ENCODE measurements at regions not wholly inside any gene's neighbourhood (a gene's known extent, or its start where the extent isn't known, plus 50 kb on each side); places are given as distances from the start of the nearest gene placed in this dataset.

GRCh38 chr10:128898133-128898915, 568.7 kb upstream of the MGMT start:
- no peak for DNase-seq (ENCODE audit: low read depth)

GRCh38 chr10:128898916-128899195, 568.2 kb upstream of the MGMT start:
- DNase-seq (ENCODE audit: low read depth) = no peak

- no peak for DNase-seq (ENCODE audit: low read depth)
These were observed 566.6 kb upstream of the MGMT start for GRCh38 chr10:128900456-128900855.

- no peak for DNase-seq (ENCODE audit: low read depth)
These were observed 565.8 kb upstream of the MGMT start for GRCh38 chr10:128901236-128901635.

- DNase-seq (ENCODE audit: low read depth) = no peak
These were observed 564.9 kb upstream of the MGMT start for GRCh38 chr10:128902031-128902710.

- DNase-seq (ENCODE audit: low read depth) = no peak
These were observed 559.7 kb upstream of the MGMT start for GRCh38 chr10:128907155-128907941.

GRCh38 chr10:128908099-128908498, 558.9 kb upstream of the MGMT start:
- DNase-seq (ENCODE audit: low read depth) = no peak

GRCh38 chr10:128908499-128908898, 558.5 kb upstream of the MGMT start:
- no peak for DNase-seq (ENCODE audit: low read depth)

GRCh38 chr10:128912568-128913311, 554.3 kb upstream of the MGMT start:
- no peak for DNase-seq (ENCODE audit: low read depth)

GRCh38 chr10:128914681-128915080, 552.4 kb upstream of the MGMT start:
- no peak for DNase-seq (ENCODE audit: low read depth)

GRCh38 chr10:128915630-128916029, 551.4 kb upstream of the MGMT start:
- DNase-seq (ENCODE audit: low read depth) = no peak

GRCh38 chr10:128916383-128916782, 550.7 kb upstream of the MGMT start:
- DNase-seq (ENCODE audit: low read depth) = no peak

- no peak for DNase-seq (ENCODE audit: low read depth)
These were observed 545.5 kb upstream of the MGMT start for GRCh38 chr10:128921389-128922022.

- no peak for DNase-seq (ENCODE audit: low read depth)
These were observed 544.9 kb upstream of the MGMT start for GRCh38 chr10:128922172-128922571.

- DNase-seq (ENCODE audit: low read depth) = no peak
These were observed 544.3 kb upstream of the MGMT start for GRCh38 chr10:128922619-128923196.

GRCh38 chr10:128924918-128925317, 542.1 kb upstream of the MGMT start:
- DNase-seq (ENCODE audit: low read depth) = no peak

- DNase-seq (ENCODE audit: low read depth) = no peak
These were observed 540.3 kb upstream of the MGMT start for GRCh38 chr10:128926711-128927110.

- no peak for DNase-seq (ENCODE audit: low read depth)
These were observed 539.4 kb upstream of the MGMT start for GRCh38 chr10:128927497-128928161.

- no peak for DNase-seq (ENCODE audit: low read depth)
These were observed 538.7 kb upstream of the MGMT start for GRCh38 chr10:128928231-128928836.

GRCh38 chr10:128929131-128929530, 537.9 kb upstream of the MGMT start:
- no peak for DNase-seq (ENCODE audit: low read depth)

GRCh38 chr10:128929767-128930166, 537.3 kb upstream of the MGMT start:
- DNase-seq (ENCODE audit: low read depth) = no peak
